ENCODE measurements at regions not wholly inside any gene's neighbourhood (a gene's known extent, or its start where the extent isn't known, plus 50 kb on each side); places are given as distances from the start of the nearest gene placed in this dataset.
A peak's percentile ranks its signal among the peaks of the same experiment; 100 is the strongest.

GRCh38 chr3:86254480-86254879 is 736.5 kb downstream of the VGLL3 start:
- Histone ChIP-seq H3K4me1 (no peaks in the 10 kb centered on the region), H3K27ac (no peak overlapping the region), H3K36me3 (ENCODE audit: low read depth, missing control alignments) (no peaks in the 10 kb centered on the region), H3K27me3 (no peaks in the 10 kb centered on the region), H3K4me3 (no peak overlapping the region), H3K9me3 (no peaks in the 10 kb centered on the region)
- TF ChIP-seq CTCF (IDR thresholded peaks at IDR 0.05) (no peak), POLR2A (IDR thresholded peaks at IDR 0.05) (no peak)
- WGBS, 2 donors = 75 to 91% methylated on average over 6 of the region's 6 CpGs
- intact Hi-C loops (cut with DNase I; ENCODE audit: low total_unique reads) = no loop called here
- no peak for DNase-seq

- WGBS, 2 donors = 67 to 70% methylated on average over 1 of the region's 1 CpG
- no peak for DNase-seq
Observed at GRCh38 chr3:86251781-86252180, 739.2 kb downstream of the VGLL3 start.

GRCh38 chr3:86249833-86250232 is 741.1 kb downstream of the VGLL3 start:
- TF ChIP-seq CTCF (IDR thresholded peaks at IDR 0.05) = no peak
- TF ChIP-seq POLR2A (IDR thresholded peaks at IDR 0.05) = no peak
- no peak for DNase-seq

More at GRCh38 chr3:86251781-86252180, 739.2 kb downstream of the VGLL3 start:
- Histone ChIP-seq H3K4me3 (no peak overlapping the region), H3K4me1 (no peaks in the 10 kb centered on the region), H3K36me3 (ENCODE audit: low read depth, missing control alignments) (no peaks in the 10 kb centered on the region), H3K27me3 (no peaks in the 10 kb centered on the region), H3K9me3 (no peaks in the 10 kb centered on the region), H3K27ac (no peak overlapping the region)
- intact Hi-C loops (cut with DNase I; ENCODE audit: low total_unique reads) = no loop called here
- TF ChIP-seq CTCF (IDR thresholded peaks at IDR 0.05) = no peak
- no peak for TF ChIP-seq POLR2A (IDR thresholded peaks at IDR 0.05)

GRCh38 chr3:86245360-86245759 is 745.6 kb downstream of the VGLL3 start:
- peak in 2 of 3 experiments; percentile 23 to 46 for TF ChIP-seq CTCF (IDR thresholded peaks at IDR 0.05)
- no peak for TF ChIP-seq POLR2A (IDR thresholded peaks at IDR 0.05)
- H3K4me3 ChIP-seq = no peak overlapping the region
- no peaks in the 10 kb centered on the region for H3K36me3 ChIP-seq (ENCODE audit: low read depth, missing control alignments)
- intact Hi-C loops (cut with DNase I; ENCODE audit: low total_unique reads) = no loop called here
- H3K27me3 ChIP-seq = no peaks in the 10 kb centered on the region
- H3K4me1 ChIP-seq = no peaks in the 10 kb centered on the region
- H3K9me3 ChIP-seq = no peaks in the 10 kb centered on the region
- no peak for DNase-seq
- WGBS, 2 donors = 28 to 38% methylated on average over 1 of the region's 1 CpG
- H3K27ac ChIP-seq = no peak overlapping the region

More at GRCh38 chr3:86249833-86250232, 741.1 kb downstream of the VGLL3 start:
- Histone ChIP-seq H3K27me3 (no peaks in the 10 kb centered on the region), H3K9me3 (no peaks in the 10 kb centered on the region), H3K36me3 (ENCODE audit: low read depth, missing control alignments) (no peaks in the 10 kb centered on the region), H3K4me3 (no peak overlapping the region), H3K4me1 (no peaks in the 10 kb centered on the region), H3K27ac (no peak overlapping the region)
- intact Hi-C loops (cut with DNase I; ENCODE audit: low total_unique reads) = no loop called here
- WGBS, 2 donors = 94 to 100% methylated on average over 1 of the region's 1 CpG

- intact Hi-C loops (cut with DNase I; ENCODE audit: low total_unique reads) = no loop called here
- Histone ChIP-seq H3K27ac (no peak overlapping the region), H3K4me3 (no peak overlapping the region), H3K36me3 (ENCODE audit: low read depth, missing control alignments) (no peaks in the 10 kb centered on the region), H3K4me1 (no peaks in the 10 kb centered on the region), H3K9me3 (no peaks in the 10 kb centered on the region), H3K27me3 (no peaks in the 10 kb centered on the region)
- TF ChIP-seq POLR2A (IDR thresholded peaks at IDR 0.05) (no peak), CTCF (IDR thresholded peaks at IDR 0.05) (no peak)
- 33 to 38% methylated on average over 3 of the region's 3 CpGs for WGBS, 2 donors
- DNase-seq = no peak
Observed at GRCh38 chr3:86244905-86245304, 746.0 kb downstream of the VGLL3 start.

Data from testis (tissue), 2 donors.